ENCODE measurements at regions not wholly inside any gene's neighbourhood (a gene's known extent, or its start where the extent isn't known, plus 50 kb on each side); places are given as distances from the start of the nearest gene placed in this dataset.

DNA sequence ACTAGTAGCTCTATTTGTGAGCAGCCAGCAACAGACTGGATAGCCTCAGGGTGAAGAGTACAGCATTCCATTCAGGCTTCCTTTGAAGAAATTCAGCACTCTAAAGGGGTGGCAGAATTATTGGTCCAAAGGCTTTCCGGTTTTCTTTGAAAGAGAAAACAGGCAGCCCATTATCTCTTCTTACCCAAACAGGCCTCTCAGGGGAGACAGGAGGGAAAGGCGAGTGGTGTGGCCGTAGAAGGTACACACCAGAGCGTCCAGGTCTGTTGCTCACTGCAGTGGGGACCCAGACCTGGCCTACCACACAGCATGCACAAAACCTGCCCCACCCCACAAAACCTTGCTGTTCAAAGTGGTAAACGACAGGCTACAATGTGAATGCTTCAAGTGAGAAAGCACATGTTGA, 83.3 kb downstream of the ZNF608 start:
- DNase-seq: no peak

GRCh38 chr5:124662181-124662781, 84.2 kb downstream of the ZNF608 start:
- no peak for DNase-seq

GRCh38 chr5:124661317-124662141, 84.9 kb downstream of the ZNF608 start:
- DNase-seq: no peak

- no peak for DNase-seq
Observed at GRCh38 chr5:124660229-124661093, 86.0 kb downstream of the ZNF608 start.

DNA sequence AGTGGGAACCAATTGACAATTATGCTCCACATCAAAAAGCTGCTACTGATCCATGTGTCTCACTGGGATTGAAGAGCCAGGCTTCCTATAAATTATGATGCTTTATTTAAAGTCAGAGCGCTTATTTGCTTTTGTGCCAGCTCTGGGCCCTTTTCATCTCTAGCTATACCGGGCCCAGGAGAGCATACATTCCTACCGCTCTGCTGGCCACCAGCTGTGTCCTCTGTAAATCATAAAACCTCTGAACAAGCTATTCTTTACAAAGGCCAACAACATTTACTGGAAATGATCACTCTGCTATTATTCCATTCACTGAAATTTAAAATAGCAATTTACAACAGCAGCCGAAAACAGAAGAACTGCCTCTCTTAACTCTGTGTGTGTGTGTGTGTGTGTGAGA, 86.6 kb downstream of the ZNF608 start:
- DNase-seq: no peak

DNA sequence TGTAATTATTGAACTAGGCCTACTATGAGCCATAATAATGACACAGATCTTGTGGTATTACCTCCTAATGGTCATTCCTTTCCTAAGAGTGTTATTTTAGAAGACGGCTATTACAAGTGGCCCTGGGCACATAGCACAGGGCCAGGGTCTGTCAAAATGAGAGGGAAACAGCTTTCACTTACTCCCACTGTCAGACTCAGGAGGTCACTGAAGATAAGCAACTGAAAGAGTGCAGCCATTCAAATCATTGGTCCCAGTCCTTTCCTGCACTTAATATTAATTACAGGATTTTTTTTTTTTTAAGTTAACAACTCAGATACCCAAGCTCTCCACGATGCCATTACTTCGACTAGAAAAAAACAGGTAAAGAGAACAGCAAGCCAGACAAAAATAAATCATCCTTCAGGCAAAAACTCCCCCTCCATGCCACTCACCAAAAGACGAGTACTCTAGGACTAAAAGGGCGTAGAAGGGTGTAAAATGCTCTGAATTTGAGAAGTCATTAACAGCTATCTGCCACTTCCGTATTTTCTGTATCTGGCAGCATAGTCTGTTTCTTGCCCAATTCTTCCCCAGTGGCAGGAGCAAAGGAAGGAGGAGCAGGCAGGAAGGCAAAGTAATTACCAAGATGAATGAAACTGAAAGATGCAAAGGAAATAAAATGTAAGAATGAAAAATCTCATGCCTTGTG, 87.4 kb downstream of the ZNF608 start:
- peak; percentile 55 to 86 (median 70) for DNase-seq

DNA sequence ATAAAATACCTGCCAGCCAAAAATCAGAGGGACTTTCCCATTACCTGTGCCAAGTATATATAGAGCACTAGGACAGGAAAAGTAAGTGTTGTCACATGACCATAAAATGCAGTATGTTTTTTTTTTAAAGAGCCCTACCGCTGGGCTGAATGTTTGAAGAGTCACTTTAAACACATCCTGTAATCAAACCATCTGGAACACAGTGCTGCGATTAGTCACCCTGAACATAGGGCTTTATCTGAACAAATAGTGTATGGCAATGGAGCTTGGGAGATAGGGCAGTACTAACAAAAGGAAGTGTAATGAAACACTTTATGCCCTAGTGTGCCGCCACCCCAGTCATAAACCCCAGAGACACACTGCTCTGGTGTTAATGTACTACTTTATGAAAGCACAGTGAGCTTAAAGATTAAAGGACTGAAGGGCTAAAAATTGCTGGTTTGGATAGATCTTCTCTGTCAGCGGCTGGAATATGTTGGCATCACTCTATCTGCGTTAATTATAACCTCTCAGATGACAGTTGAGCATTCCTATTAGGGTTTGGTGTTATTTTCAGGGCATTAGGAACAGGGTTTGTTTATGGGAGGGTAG, 90.4 kb downstream of the ZNF608 start:
- DNase-seq: no peak

DNA sequence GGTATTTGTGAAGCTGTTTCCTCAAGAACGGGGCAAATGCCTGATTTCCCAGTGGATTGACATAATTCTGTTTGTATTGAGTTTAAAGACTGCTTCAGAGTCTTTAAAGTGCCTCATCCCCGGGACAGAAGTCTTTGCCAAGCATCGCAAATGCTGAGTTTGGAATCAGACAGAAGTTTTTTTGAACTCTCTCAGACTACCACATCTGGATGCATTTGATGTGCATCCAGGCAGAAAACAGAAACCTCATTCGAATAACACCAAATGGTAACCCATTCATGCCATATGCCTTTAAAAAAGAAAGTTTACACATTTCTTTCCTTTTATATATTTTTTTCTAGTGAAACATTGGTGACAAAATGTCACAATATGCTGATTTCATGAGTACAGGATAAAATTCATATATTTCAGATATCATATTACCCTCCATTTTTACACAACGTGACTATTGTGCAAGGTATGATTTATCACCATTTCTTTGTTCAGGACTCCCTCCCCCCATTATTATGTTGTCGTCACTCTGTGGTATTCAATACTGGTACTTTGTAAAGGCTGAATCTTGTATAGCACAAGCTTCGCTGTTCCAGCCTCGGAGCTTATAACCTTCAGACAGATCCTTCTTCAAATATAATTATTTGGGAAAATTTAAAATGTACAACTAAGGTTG, 91.1 kb downstream of the ZNF608 start:
- no peak for DNase-seq

DNA sequence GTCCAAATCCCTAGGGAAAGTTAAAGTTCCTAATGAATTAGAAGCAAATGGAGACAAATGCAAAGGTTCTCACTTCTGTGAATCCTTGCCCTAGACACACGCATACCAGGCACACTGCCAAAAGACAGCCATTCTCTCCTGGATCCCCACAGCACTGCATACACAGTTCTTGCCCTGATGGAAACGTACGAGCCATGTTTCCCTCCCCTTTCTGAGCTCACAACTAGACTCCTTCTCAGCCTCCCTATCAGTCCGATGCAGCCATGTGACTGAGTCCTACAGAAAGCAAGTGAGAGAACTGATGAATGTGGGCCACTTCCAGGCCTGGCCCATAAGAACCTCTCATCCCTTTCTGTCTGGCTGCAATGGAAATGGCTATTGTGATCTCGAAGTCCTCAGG, 92.0 kb downstream of the ZNF608 start:
- no peak for DNase-seq

GRCh38 chr5:124653666-124654065, 92.8 kb downstream of the ZNF608 start:
- DNase-seq: no peak

DNA sequence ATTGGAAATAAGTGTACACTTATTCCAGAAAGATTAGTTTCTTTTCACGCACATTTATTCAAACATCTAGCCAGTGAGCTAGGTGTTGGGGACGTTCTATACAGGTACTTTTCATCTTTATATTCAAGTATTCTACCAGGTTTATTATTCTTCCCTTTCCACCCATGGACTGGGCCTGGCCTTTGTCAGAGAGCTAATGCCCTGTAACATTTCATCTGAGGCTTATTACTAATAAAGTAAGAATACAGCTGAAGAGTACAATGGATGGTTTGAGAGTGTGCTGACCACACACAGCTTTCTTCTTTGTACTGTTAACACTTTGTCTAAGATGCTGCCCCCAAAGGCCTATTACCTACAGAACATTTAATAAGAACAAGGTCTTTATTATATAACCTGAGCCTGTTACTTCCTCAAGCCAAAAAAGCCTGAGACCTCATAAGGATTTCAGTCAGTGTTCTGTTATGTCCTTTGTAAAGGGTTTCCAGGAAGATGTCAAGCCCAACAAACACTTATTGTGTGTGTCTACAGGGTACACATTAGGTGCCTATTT, 93.5 kb downstream of the ZNF608 start:
- DNase-seq: no peak

DNA sequence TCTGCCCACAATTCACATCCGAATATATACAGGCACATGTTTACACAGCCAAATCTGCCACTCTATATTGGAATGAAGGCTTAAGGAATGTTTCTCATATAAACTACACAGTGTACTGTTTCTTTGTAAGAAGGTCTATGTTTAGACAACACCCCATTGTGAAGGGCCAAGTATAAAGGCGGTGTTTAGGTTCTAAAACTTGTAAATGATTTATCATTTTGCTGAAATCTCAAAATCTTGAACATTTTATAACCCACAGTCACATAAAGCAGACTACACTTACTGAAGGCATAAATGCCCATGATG, 94.0 kb downstream of the ZNF608 start:
- DNase-seq: no peak

- peak; percentile 12 to 65 (median 46) for DNase-seq
Observed at GRCh38 chr5:124651663-124652513, 94.6 kb downstream of the ZNF608 start.

DNA sequence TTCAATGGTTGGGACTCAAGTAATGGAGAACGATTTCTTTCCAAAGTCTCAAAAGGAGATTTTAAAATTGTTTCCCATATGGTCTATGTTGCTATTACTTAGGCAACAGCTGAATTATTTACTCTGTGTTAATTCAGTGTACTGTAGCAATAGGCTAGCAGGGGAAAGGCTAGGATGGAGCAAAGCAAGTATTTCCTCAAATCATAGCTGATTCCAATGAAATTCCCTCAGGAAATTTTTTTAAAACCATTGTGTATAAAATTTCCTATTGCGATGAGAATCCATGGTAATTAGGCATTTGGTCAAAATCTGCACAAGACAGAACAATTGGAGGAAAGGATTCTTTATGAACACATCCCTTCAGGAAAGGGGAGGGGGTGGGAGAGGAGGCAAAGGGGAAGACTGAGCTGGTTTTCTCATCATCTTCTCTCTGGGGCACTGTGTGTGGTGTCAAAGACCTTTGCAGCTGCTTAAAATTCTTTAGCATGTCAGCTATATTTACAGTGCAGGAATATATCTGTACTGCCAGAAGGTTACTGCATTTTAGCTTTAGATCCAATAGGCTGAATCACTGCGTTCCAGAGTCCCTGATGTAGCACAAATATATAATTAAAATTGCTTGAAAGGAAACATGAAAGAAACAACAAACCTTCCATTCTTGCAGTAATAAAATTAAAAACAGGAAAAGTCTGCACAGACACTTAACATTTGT, 95.3 kb downstream of the ZNF608 start:
- DNase-seq: no peak

DNA sequence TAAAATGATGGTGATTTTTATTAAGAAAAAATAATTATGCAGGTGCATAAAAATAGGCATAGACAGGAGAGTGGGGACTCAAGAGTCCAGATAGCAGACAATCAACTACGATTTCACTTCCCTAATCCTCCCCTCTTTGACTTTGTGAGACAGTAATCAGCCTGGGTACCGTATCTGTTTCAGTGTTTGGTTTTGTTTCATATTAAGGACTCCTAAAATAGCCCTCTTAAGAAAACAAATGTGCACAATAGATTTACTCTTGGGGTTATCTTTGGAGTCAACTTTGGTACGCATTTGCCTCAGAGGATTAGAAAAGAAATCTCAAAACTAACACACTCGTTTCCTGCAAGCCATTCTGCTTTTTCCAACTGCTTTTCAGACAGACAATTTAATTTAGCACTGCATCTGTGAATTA, 96.3 kb downstream of the ZNF608 start:
- no peak for DNase-seq

GRCh38 chr5:124649491-124650146, 96.8 kb downstream of the ZNF608 start:
- DNase-seq: peak; percentile 91 to 97 (median 94)

- DNase-seq: no peak
Observed at GRCh38 chr5:124648902-124649467, 97.5 kb downstream of the ZNF608 start.

DNA sequence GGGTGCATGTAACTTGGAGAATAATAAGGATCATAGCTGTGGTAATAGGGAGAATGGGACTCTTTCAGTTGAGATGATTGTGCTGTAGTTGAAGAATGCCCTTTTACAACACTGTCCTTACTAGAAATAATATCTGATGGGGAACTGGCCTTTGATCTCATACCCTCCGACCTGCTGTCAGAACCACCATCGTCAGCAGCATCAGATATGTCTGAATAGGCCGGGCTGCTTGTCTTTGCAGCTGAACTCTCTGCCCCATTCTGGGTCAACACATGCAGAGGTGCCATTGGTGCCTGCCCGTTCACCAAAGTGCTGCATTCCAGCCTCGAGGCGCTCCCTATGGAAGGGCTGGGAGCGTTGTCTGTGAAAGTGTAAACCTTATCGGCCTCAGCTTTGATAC, 99.1 kb downstream of the ZNF608 start:
- no peak for DNase-seq

GRCh38 chr5:124645396-124645795, 101.0 kb downstream of the ZNF608 start:
- DNase-seq: no peak

Data from suppressor macrophage (primary cell).